MM.1S (cell line): ENCODE measurements at regions not wholly inside any gene's neighbourhood (a gene's known extent, or its start where the extent isn't known, plus 50 kb on each side); places are given as distances from the start of the nearest gene placed in this dataset.

Source experiments
- EZH2 ChIP-seq: fragments of 300-600 bp; sonication (generic); optimal IDR thresholded peaks from 2 replicates; pipeline ENCODE3; 2017; ENCODE audit warnings: low read depth, mild to moderate bottlenecking, antibody characterized with exemption, low read length, mixed read lengths
- EZH2phosphoT487 ChIP-seq: fragments of 300-600 bp; sonication (generic); IDR thresholded peaks from 2 replicates; pipeline ENCODE4 v1.6.1; 2018; ENCODE audit warnings: antibody characterized with exemption, low read length
- TF ChIP-seq, protein P1 (sequence below): fragments of 300-600 bp; sonication (generic); IDR thresholded peaks from 2 replicates; pipeline ENCODE4 v1.5.1; 2016; ENCODE audit warnings: antibody characterized with exemption, low read length, mixed read lengths

DNA sequence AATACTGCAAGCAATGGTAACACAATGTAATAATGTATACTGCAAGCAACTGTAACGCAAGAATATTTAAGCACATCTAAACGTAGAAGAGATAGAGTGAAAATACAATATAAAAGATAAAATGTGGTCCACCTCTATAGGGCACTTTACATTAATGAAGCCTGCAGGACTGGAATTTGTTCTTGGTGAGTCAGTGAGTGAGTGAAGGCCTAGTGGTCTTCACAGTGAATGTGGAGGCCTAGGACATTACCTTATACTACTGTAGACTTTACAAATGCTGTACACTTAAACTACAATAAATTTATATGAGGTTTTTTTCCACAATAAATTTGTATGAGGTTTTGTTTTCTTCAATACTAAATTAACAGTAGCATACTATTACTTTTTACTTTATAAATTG, 287.4 kb upstream of the SNX7 start:
- TF ChIP-seq EZH2 (no peak), EZH2phosphoT487 (no peak)
- TF ChIP-seq, protein P1, sequence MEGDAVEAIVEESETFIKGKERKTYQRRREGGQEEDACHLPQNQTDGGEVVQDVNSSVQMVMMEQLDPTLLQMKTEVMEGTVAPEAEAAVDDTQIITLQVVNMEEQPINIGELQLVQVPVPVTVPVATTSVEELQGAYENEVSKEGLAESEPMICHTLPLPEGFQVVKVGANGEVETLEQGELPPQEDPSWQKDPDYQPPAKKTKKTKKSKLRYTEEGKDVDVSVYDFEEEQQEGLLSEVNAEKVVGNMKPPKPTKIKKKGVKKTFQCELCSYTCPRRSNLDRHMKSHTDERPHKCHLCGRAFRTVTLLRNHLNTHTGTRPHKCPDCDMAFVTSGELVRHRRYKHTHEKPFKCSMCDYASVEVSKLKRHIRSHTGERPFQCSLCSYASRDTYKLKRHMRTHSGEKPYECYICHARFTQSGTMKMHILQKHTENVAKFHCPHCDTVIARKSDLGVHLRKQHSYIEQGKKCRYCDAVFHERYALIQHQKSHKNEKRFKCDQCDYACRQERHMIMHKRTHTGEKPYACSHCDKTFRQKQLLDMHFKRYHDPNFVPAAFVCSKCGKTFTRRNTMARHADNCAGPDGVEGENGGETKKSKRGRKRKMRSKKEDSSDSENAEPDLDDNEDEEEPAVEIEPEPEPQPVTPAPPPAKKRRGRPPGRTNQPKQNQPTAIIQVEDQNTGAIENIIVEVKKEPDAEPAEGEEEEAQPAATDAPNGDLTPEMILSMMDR = no peak
